ENCODE measurements at regions not wholly inside any gene's neighbourhood (a gene's known extent, or its start where the extent isn't known, plus 50 kb on each side); places are given as distances from the start of the nearest gene placed in this dataset.

DNA sequence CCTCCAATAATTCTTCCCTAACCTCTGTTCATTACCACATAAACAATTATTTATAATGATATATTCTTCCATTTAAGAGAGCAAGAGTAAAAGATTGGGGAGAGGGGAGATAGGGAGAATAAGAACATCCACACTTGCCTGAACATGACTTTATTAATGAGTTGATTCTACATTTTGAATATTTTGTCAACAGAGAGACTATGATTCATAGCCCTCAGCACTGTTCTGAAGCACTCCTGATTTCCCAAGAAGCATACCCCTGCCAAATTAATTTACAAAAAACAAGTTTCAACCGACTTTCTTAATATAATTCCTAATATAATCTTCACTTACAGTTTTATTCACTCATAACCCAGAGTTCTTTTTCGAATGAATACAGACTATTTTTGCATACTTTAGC lies 828.8 kb downstream of the ROBO2 start:
- in situ Hi-C loops (cut with MboI), result no loop called here
- Histone ChIP-seq H3F3A (ENCODE audit: insufficient read depth) (no peaks in the 10 kb centered on the region), H3K9me2 (ENCODE audit: insufficient read depth) (no peaks in the 10 kb centered on the region), H3K4me2 (ENCODE audit: unreplicated experiment) (no peak overlapping the region), H3K4me1 (ENCODE audit: insufficient read depth) (no peaks in the 10 kb centered on the region), H3K9ac (no peak overlapping the region), H3K27ac (no peak overlapping the region), H3K27me3 (replicated peaks; ENCODE audit: insufficient read depth) (no peaks in the 10 kb centered on the region), H3K36me3 (ENCODE audit: low read depth) (no peaks in the 10 kb centered on the region), H3K9me3 (ENCODE audit: low read depth) (no peaks in the 10 kb centered on the region), H3K79me2 (ENCODE audit: insufficient read depth) (no peaks in the 10 kb centered on the region), H2AFZ (no peak overlapping the region), H3K4me3 (no peak overlapping the region), H4K20me1 (ENCODE audit: insufficient read depth) (no peaks in the 10 kb centered on the region)
- 7 to 10% methylated on average over 2 of the region's 2 CpGs for WGBS, 2 experiments (ENCODE audit: low coverage in 1 of 2, low lambda C conversion rate in 2 of 2, missing lambda C conversion rate in 2 of 2)
- DNase-seq, result no peak
- TF ChIP-seq EZH2phosphoT487 (IDR thresholded peaks at IDR 0.05; ENCODE audit: insufficient read depth, low read depth) (no peak), EZH2 (IDR thresholded peaks at IDR 0.05; ENCODE audit: insufficient read depth, poor library complexity, severe bottlenecking) (no peak)

DNA sequence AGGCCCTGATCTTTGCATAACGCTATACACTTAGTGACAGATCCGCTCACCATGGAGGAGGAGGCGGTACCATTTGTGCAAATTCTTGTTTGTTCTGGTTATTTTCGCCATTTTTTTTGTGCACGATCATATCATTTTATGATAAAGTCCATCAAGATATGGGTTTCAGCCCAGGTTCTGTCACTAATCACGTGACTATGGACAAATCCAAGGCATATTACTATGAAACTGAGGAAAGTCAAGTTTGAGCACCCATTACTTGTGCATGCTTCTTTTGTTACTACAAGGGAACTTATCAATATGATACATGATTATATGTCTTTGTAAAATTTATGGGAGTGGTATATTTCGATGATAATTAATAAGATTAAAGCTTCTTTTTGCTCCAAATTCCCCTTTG lies 829.5 kb downstream of the ROBO2 start:
- 46 to 50% methylated on average over 7 of the region's 7 CpGs for WGBS, 2 experiments (ENCODE audit: low coverage in 1 of 2, low lambda C conversion rate in 2 of 2, missing lambda C conversion rate in 2 of 2)
- TF ChIP-seq EZH2 (IDR thresholded peaks at IDR 0.05; ENCODE audit: insufficient read depth, poor library complexity, severe bottlenecking) (no peak), EZH2phosphoT487 (IDR thresholded peaks at IDR 0.05; ENCODE audit: insufficient read depth, low read depth) (no peak)
- no peaks in the 10 kb centered on the region for H4K20me1 ChIP-seq (ENCODE audit: insufficient read depth)
- H3K4me2 ChIP-seq (ENCODE audit: unreplicated experiment), result no peak overlapping the region
- no peaks in the 10 kb centered on the region for H3K36me3 ChIP-seq (ENCODE audit: low read depth)
- H3K9ac ChIP-seq, result no peak overlapping the region
- H3K4me3 ChIP-seq, result no peak overlapping the region
- no peaks in the 10 kb centered on the region for H3K4me1 ChIP-seq (ENCODE audit: insufficient read depth)
- no peaks in the 10 kb centered on the region for H3K27me3 ChIP-seq (replicated peaks; ENCODE audit: insufficient read depth)
- in situ Hi-C loops (cut with MboI), result no loop called here
- H3K79me2 ChIP-seq (ENCODE audit: insufficient read depth), result no peaks in the 10 kb centered on the region
- no peaks in the 10 kb centered on the region for H3K9me3 ChIP-seq (ENCODE audit: low read depth)
- H3K27ac ChIP-seq, result no peak overlapping the region
- no peak for DNase-seq
- no peaks in the 10 kb centered on the region for H3F3A ChIP-seq (ENCODE audit: insufficient read depth)
- no peak overlapping the region for H2AFZ ChIP-seq
- no peaks in the 10 kb centered on the region for H3K9me2 ChIP-seq (ENCODE audit: insufficient read depth)

GRCh38 chr3:77871436-77871835 lies 831.5 kb downstream of the ROBO2 start:
- in situ Hi-C loops (cut with MboI), result no loop called here
- no peak for DNase-seq
- H3K27me3 ChIP-seq (replicated peaks; ENCODE audit: insufficient read depth), result no peaks in the 10 kb centered on the region
- 75 to 77% methylated on average over 1 of the region's 1 CpG for WGBS, 2 experiments (ENCODE audit: low coverage in 1 of 2, low lambda C conversion rate in 2 of 2, missing lambda C conversion rate in 2 of 2)
- H3K9me3 ChIP-seq (ENCODE audit: low read depth), result no peaks in the 10 kb centered on the region
- no peak overlapping the region for H3K4me2 ChIP-seq (ENCODE audit: unreplicated experiment)
- no peak overlapping the region for H3K27ac ChIP-seq
- no peaks in the 10 kb centered on the region for H4K20me1 ChIP-seq (ENCODE audit: insufficient read depth)
- TF ChIP-seq EZH2 (IDR thresholded peaks at IDR 0.05; ENCODE audit: insufficient read depth, poor library complexity, severe bottlenecking) (no peak), EZH2phosphoT487 (IDR thresholded peaks at IDR 0.05; ENCODE audit: insufficient read depth, low read depth) (no peak)
- no peak overlapping the region for H2AFZ ChIP-seq
- no peaks in the 10 kb centered on the region for H3K4me1 ChIP-seq (ENCODE audit: insufficient read depth)
- H3K36me3 ChIP-seq (ENCODE audit: low read depth), result no peaks in the 10 kb centered on the region
- H3F3A ChIP-seq (ENCODE audit: insufficient read depth), result no peaks in the 10 kb centered on the region
- H3K9ac ChIP-seq, result no peak overlapping the region
- no peaks in the 10 kb centered on the region for H3K79me2 ChIP-seq (ENCODE audit: insufficient read depth)
- no peak overlapping the region for H3K4me3 ChIP-seq
- H3K9me2 ChIP-seq (ENCODE audit: insufficient read depth), result no peaks in the 10 kb centered on the region

- 35 to 41% methylated on average over 4 of the region's 4 CpGs for WGBS, 2 experiments (ENCODE audit: low coverage in 1 of 2, low lambda C conversion rate in 2 of 2, missing lambda C conversion rate in 2 of 2)
- TF ChIP-seq EZH2phosphoT487 (IDR thresholded peaks at IDR 0.05; ENCODE audit: insufficient read depth, low read depth) (no peak), EZH2 (IDR thresholded peaks at IDR 0.05; ENCODE audit: insufficient read depth, poor library complexity, severe bottlenecking) (no peak)
- Histone ChIP-seq H3K4me1 (ENCODE audit: insufficient read depth) (no peaks in the 10 kb centered on the region), H3K79me2 (ENCODE audit: insufficient read depth) (no peaks in the 10 kb centered on the region), H3K9me2 (ENCODE audit: insufficient read depth) (no peaks in the 10 kb centered on the region), H3K9me3 (ENCODE audit: low read depth) (no peaks in the 10 kb centered on the region), H3F3A (ENCODE audit: insufficient read depth) (no peaks in the 10 kb centered on the region), H3K27me3 (replicated peaks; ENCODE audit: insufficient read depth) (no peaks in the 10 kb centered on the region), H3K4me2 (ENCODE audit: unreplicated experiment) (no peak overlapping the region), H4K20me1 (ENCODE audit: insufficient read depth) (no peaks in the 10 kb centered on the region), H3K36me3 (ENCODE audit: low read depth) (no peaks in the 10 kb centered on the region), H2AFZ (no peak overlapping the region), H3K4me3 (no peak overlapping the region), H3K27ac (no peak overlapping the region), H3K9ac (no peak overlapping the region)
- in situ Hi-C loops (cut with MboI), result no loop called here
- DNase-seq, result no peak
Measured at GRCh38 chr3:77873598-77873997, 833.7 kb downstream of the ROBO2 start.

GRCh38 chr3:77885381-77885780 lies 845.5 kb downstream of the ROBO2 start:
- no peak overlapping the region for H3K4me3 ChIP-seq
- WGBS, 2 experiments (ENCODE audit: low coverage in 1 of 2, low lambda C conversion rate in 2 of 2, missing lambda C conversion rate in 2 of 2), result 33 to 41% methylated on average over 3 of the region's 3 CpGs
- no peak for DNase-seq
- no peak overlapping the region for H3K9ac ChIP-seq
- H3K9me2 ChIP-seq (ENCODE audit: insufficient read depth), result no peaks in the 10 kb centered on the region
- H3F3A ChIP-seq (ENCODE audit: insufficient read depth), result no peaks in the 10 kb centered on the region
- TF ChIP-seq EZH2phosphoT487 (IDR thresholded peaks at IDR 0.05; ENCODE audit: insufficient read depth, low read depth) (no peak), EZH2 (IDR thresholded peaks at IDR 0.05; ENCODE audit: insufficient read depth, poor library complexity, severe bottlenecking) (no peak)
- no peak overlapping the region for H3K4me2 ChIP-seq (ENCODE audit: unreplicated experiment)
- H3K9me3 ChIP-seq (ENCODE audit: low read depth), result no peaks in the 10 kb centered on the region
- no peak overlapping the region for H2AFZ ChIP-seq
- H3K27ac ChIP-seq, result no peak overlapping the region
- no peaks in the 10 kb centered on the region for H3K36me3 ChIP-seq (ENCODE audit: low read depth)
- H3K4me1 ChIP-seq (ENCODE audit: insufficient read depth), result no peaks in the 10 kb centered on the region
- H3K79me2 ChIP-seq (ENCODE audit: insufficient read depth), result no peaks in the 10 kb centered on the region
- no peaks in the 10 kb centered on the region for H4K20me1 ChIP-seq (ENCODE audit: insufficient read depth)
- in situ Hi-C loops (cut with MboI), result no loop called here
- H3K27me3 ChIP-seq (replicated peaks; ENCODE audit: insufficient read depth), result no peaks in the 10 kb centered on the region

Data from GM23248 (cell line).